22Rv1 (cell line): ENCODE measurements at regions not wholly inside any gene's neighbourhood (a gene's known extent, or its start where the extent isn't known, plus 50 kb on each side); places are given as distances from the start of the nearest gene placed in this dataset.

ENCODE experiments used
- ZFX ChIP-seq: fragments of 450-650 bp; IDR thresholded peaks from 2 replicates; pipeline ENCODE4 v1.6.1; 2017; ENCODE audit warnings: antibody characterized with exemption, borderline replicate concordance
- TF ChIP-seq, protein P1 (sequence below): fragments of 450-650 bp; IDR thresholded peaks from 2 replicates; pipeline ENCODE4 v1.5.1; 2017; ENCODE audit warnings: mild to moderate bottlenecking

DNA sequence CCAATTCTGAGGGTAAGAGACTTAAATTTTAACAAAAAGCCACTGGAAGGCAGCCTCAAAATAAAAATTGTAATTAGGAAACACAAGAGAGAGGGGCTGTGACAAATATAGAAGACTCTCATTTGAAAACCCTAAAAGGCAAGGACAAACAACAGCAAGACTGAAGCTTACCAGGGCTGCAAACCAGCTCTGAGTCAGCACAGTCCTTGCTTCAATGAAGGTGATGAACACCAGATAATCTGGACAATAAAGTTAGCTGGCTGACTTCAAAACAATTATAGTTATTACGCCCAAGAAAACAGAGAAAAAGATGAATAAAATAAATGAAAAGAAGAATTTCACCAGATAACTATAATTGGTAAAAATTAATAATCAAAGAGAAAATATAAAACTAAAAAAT is 149.3 kb upstream of the NSMCE3 start:
- TF ChIP-seq, protein P1, sequence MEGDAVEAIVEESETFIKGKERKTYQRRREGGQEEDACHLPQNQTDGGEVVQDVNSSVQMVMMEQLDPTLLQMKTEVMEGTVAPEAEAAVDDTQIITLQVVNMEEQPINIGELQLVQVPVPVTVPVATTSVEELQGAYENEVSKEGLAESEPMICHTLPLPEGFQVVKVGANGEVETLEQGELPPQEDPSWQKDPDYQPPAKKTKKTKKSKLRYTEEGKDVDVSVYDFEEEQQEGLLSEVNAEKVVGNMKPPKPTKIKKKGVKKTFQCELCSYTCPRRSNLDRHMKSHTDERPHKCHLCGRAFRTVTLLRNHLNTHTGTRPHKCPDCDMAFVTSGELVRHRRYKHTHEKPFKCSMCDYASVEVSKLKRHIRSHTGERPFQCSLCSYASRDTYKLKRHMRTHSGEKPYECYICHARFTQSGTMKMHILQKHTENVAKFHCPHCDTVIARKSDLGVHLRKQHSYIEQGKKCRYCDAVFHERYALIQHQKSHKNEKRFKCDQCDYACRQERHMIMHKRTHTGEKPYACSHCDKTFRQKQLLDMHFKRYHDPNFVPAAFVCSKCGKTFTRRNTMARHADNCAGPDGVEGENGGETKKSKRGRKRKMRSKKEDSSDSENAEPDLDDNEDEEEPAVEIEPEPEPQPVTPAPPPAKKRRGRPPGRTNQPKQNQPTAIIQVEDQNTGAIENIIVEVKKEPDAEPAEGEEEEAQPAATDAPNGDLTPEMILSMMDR: no peak
- TF ChIP-seq ZFX: no peak
